H1 (cell line): ENCODE measurements at regions not wholly inside any gene's neighbourhood (a gene's known extent, or its start where the extent isn't known, plus 50 kb on each side); places are given as distances from the start of the nearest gene placed in this dataset.

Experiments used
- GTF2F1 ChIP-seq: IDR thresholded peaks from 2 replicates; pipeline ENCODE4 v1.6.1; 2012; ENCODE audit warnings: low read depth, low read length, improper control_type of control experiment, borderline replicate concordance
- HDAC2 ChIP-seq, 2 experiments: fragments of 300-600 bp in 1 of 2; sonication (generic) in 1 of 2; IDR thresholded peaks; 2 replicates each; pipeline ENCODE4 v1.6.1; 2011 to 2012; ENCODE audit warnings: low read depth in 2 of 2, low read length in 2 of 2, mild to moderate bottlenecking in 2 of 2, moderate library complexity in 2 of 2, borderline replicate concordance in 1 of 2, inconsistent platforms in 1 of 2

- TF ChIP-seq HDAC2 (IDR thresholded peaks at IDR 0.05; ENCODE audit: borderline replicate concordance in 1 of 2, low read depth in 2 of 2, low read length in 2 of 2) (no peak), GTF2F1 (no peak)
Observed at GRCh38 chr5:111942661-111943401, 185.8 kb upstream of the NREP start (continued).
